HEK293 (cell line): ENCODE measurements at regions not wholly inside any gene's neighbourhood (a gene's known extent, or its start where the extent isn't known, plus 50 kb on each side); places are given as distances from the start of the nearest gene placed in this dataset.

Experiments
- CTCF ChIA-PET: fragments of 350-600 bp; formaldehyde crosslinking; extraction: SDS; loops from one replicate; lab custom pipeline; 2021; ENCODE audit warnings: antibody characterized with exemption; lab: Yijun Ruan, JAX
- POLR2A ChIA-PET: fragments of 300-600 bp; formaldehyde crosslinking; extraction: SDS; loops from one replicate; lab custom pipeline; 2020; ENCODE audit warnings: antibody characterized with exemption, inconsistent platforms; lab: Yijun Ruan, JAX
- H3K27ac ChIP-seq: fragments of 200-500 bp; sonication (Bioruptor generic); 2 replicates; pipeline ENCODE4 v1.5.1; 2014; ENCODE audit warnings: low read depth, low read length, control low read depth, inconsistent platforms; ENCODE audit errors: extremely low read depth
- H3K36me3 ChIP-seq, 2 experiments: fragments of 200-500 bp in 1 of 2; sonication (Bioruptor generic) in 1 of 2; 1 replicate in 1 of 2; 2 replicates in 1 of 2; pipeline ENCODE4 v1.5.1; 2014 to 2017; ENCODE audit warnings: inconsistent platforms in 2 of 2, low read length in 2 of 2; ENCODE audit not compliant: control insufficient read depth in 2 of 2, insufficient read depth in 1 of 2
- H3K4me1 ChIP-seq: fragments of 200-500 bp; sonication (Bioruptor generic); 2 replicates; pipeline ENCODE4 v1.5.1; 2014; ENCODE audit warnings: mild to moderate bottlenecking, low read length, inconsistent platforms; ENCODE audit not compliant: control insufficient read depth, insufficient read depth
- H3K4me3 ChIP-seq: 2 replicates; pipeline ENCODE4 v1.5.1; 2011; ENCODE audit warnings: low read depth, mild to moderate bottlenecking, control low read depth, low read length, moderate library complexity
- H3K9me3 ChIP-seq: fragments of 200-500 bp; sonication (Bioruptor generic); 2 replicates; pipeline ENCODE4 v1.5.1; 2014; ENCODE audit warnings: low read depth, low read length, inconsistent platforms; ENCODE audit not compliant: control insufficient read depth, insufficient read depth
- BCL11B ChIP-seq: fragments of 450-650 bp; formaldehyde crosslinking; IDR thresholded peaks from 2 replicates; pipeline ENCODE4 v1.5.1; 2016; ENCODE audit warnings: low read depth, missing biosample characterization, missing genetic modification characterization
- GLI4 ChIP-seq: fragments of 450-650 bp; formaldehyde crosslinking; IDR thresholded peaks from 2 replicates; pipeline ENCODE4 v1.5.1; 2016; ENCODE audit warnings: missing biosample characterization, missing genetic modification characterization
- HOXD13 ChIP-seq: sonication (generic); formaldehyde crosslinking; IDR thresholded peaks from 2 replicates; pipeline ENCODE4 v1.8.0; 2022; ENCODE audit warnings: missing genetic modification reagents, borderline replicate concordance
- KLF8 ChIP-seq: fragments of 450-650 bp; formaldehyde crosslinking; IDR thresholded peaks from 2 replicates; pipeline ENCODE4 v1.5.1; 2016; ENCODE audit warnings: missing biosample characterization, missing genetic modification characterization
- OVOL3 ChIP-seq: fragments of 450-650 bp; formaldehyde crosslinking; IDR thresholded peaks from 2 replicates; pipeline ENCODE4 v1.5.1; 2016; ENCODE audit warnings: missing biosample characterization, missing genetic modification characterization
- PATZ1 ChIP-seq: fragments of 450-650 bp; formaldehyde crosslinking; IDR thresholded peaks from 2 replicates; pipeline ENCODE4 v1.5.1; 2016; ENCODE audit warnings: missing biosample characterization, missing genetic modification characterization
- REST ChIP-seq: fragments of 450-650 bp; formaldehyde crosslinking; IDR thresholded peaks from 2 replicates; pipeline ENCODE4 v1.5.1; 2016; ENCODE audit warnings: missing biosample characterization, missing genetic modification characterization
- SP2 ChIP-seq: fragments of 450-650 bp; formaldehyde crosslinking; IDR thresholded peaks from 2 replicates; pipeline ENCODE4 v1.5.1; 2016; ENCODE audit warnings: missing biosample characterization, missing genetic modification characterization
- TSHZ1 ChIP-seq: fragments of 450-650 bp; formaldehyde crosslinking; IDR thresholded peaks from 2 replicates; pipeline ENCODE4 v1.5.1; 2016; ENCODE audit warnings: missing biosample characterization, missing genetic modification characterization, borderline replicate concordance
- ZBTB48 ChIP-seq: fragments of 450-650 bp; formaldehyde crosslinking; IDR thresholded peaks from 2 replicates; pipeline ENCODE4 v1.5.1; 2016; ENCODE audit warnings: missing biosample characterization, missing genetic modification characterization
- ZNF10 ChIP-seq: fragments of 450-650 bp; formaldehyde crosslinking; IDR thresholded peaks from 2 replicates; pipeline ENCODE4 v1.5.1; 2017; ENCODE audit warnings: missing biosample characterization, missing genetic modification characterization
- ZNF26 ChIP-seq: fragments of 450-650 bp; formaldehyde crosslinking; IDR thresholded peaks from 2 replicates; pipeline ENCODE4 v1.5.1; 2016; ENCODE audit warnings: missing biosample characterization, missing genetic modification characterization
- ZNF280C ChIP-seq: fragments of 450-650 bp; formaldehyde crosslinking; IDR thresholded peaks from 2 replicates; pipeline ENCODE4 v1.5.1; 2016; ENCODE audit warnings: missing biosample characterization, missing genetic modification characterization
- ZNF394 ChIP-seq: fragments of 450-650 bp; formaldehyde crosslinking; IDR thresholded peaks from 2 replicates; pipeline ENCODE4 v1.5.1; 2016; ENCODE audit warnings: missing biosample characterization, missing genetic modification characterization, mild to moderate bottlenecking, moderate library complexity, borderline replicate concordance
- ZNF404 ChIP-seq: fragments of 450-650 bp; formaldehyde crosslinking; IDR thresholded peaks from 2 replicates; pipeline ENCODE4 v1.5.1; 2017; ENCODE audit warnings: missing biosample characterization, missing genetic modification characterization
- ZNF426 ChIP-seq: fragments of 450-650 bp; formaldehyde crosslinking; IDR thresholded peaks from 2 replicates; pipeline ENCODE4 v1.5.1; 2017; ENCODE audit warnings: missing biosample characterization, missing genetic modification characterization, mild to moderate bottlenecking, inconsistent platforms, moderate library complexity
- ZNF501 ChIP-seq: fragments of 450-650 bp; formaldehyde crosslinking; IDR thresholded peaks from 2 replicates; pipeline ENCODE4 v1.5.1; 2016; ENCODE audit warnings: missing biosample characterization, missing genetic modification characterization
- ZNF529 ChIP-seq: fragments of 450-650 bp; formaldehyde crosslinking; IDR thresholded peaks from 2 replicates; pipeline ENCODE4 v1.5.1; 2017; ENCODE audit warnings: missing genetic modification characterization, missing biosample characterization; ENCODE audit not compliant: insufficient replicate concordance
- ZNF555 ChIP-seq: fragments of 450-650 bp; formaldehyde crosslinking; conservative IDR thresholded peaks from 2 replicates; pipeline ENCODE4 v1.5.1; 2017; ENCODE audit warnings: missing biosample characterization, mild to moderate bottlenecking, missing genetic modification characterization, inconsistent platforms
- ZNF580 ChIP-seq: fragments of 450-650 bp; formaldehyde crosslinking; IDR thresholded peaks from 2 replicates; pipeline ENCODE4 v1.5.1; 2016; ENCODE audit warnings: missing biosample characterization, missing genetic modification characterization
- ZNF658 ChIP-seq: fragments of 450-650 bp; formaldehyde crosslinking; IDR thresholded peaks from 2 replicates; pipeline ENCODE4; 2016; ENCODE audit warnings: missing biosample characterization, missing genetic modification characterization
- ZNF792 ChIP-seq: fragments of 450-650 bp; formaldehyde crosslinking; IDR thresholded peaks from 2 replicates; pipeline ENCODE4 v1.5.1; 2016; ENCODE audit warnings: missing biosample characterization, missing genetic modification characterization
- ZNF837 ChIP-seq: fragments of 450-650 bp; formaldehyde crosslinking; IDR thresholded peaks from 2 replicates; pipeline ENCODE4 v1.5.1; 2016; ENCODE audit warnings: missing biosample characterization, missing genetic modification characterization

GRCh38 chr20:22058746-22059145 lies 353.3 kb downstream of the PAX1 start:
- H3K27ac ChIP-seq, result no peak overlapping the region
- ChIA-PET POLR2A (no interaction called here), CTCF (no interaction called here)
- TF ChIP-seq ZNF529, result no peak
- no peak for TF ChIP-seq HOXD13 (CRISPR knock-in tag)
- TF ChIP-seq REST (tag by site-specific recombination), result no peak
- no peak for TF ChIP-seq ZNF658
- no peak for TF ChIP-seq KLF8 (tag by site-specific recombination)
- TF ChIP-seq ZNF501 (tag by site-specific recombination), result no peak
- no peak for TF ChIP-seq BCL11B (tag by site-specific recombination)
- TF ChIP-seq ZNF792 (tag by site-specific recombination), result no peak
- TF ChIP-seq OVOL3 (tag by site-specific recombination), result no peak
- no peak for TF ChIP-seq TSHZ1 (tag by site-specific recombination)
- H3K4me1 ChIP-seq, result no peaks in the 10 kb centered on the region
- no peaks in the 10 kb centered on the region for H3K36me3 ChIP-seq
- H3K4me3 ChIP-seq, result no peak overlapping the region
- H3K9me3 ChIP-seq, result no peaks in the 10 kb centered on the region

- Histone ChIP-seq H3K4me3 (no peak overlapping the region), H3K27ac (no peak overlapping the region), H3K36me3 (no peaks in the 10 kb centered on the region), H3K9me3 (no peaks in the 10 kb centered on the region), H3K4me1 (no peaks in the 10 kb centered on the region)
- TF ChIP-seq ZNF280C (tag by site-specific recombination) (no peak), GLI4 (tag by site-specific recombination) (no peak), PATZ1 (tag by site-specific recombination) (no peak), ZNF10 (tag by site-specific recombination) (no peak), SP2 (tag by site-specific recombination) (no peak), ZNF837 (tag by site-specific recombination) (no peak), ZNF529 (no peak), ZNF580 (no peak), ZNF555 (no peak), ZBTB48 (tag by site-specific recombination) (no peak), ZNF404 (tag by site-specific recombination) (no peak), ZNF426 (no peak), ZNF26 (no peak), ZNF394 (tag by site-specific recombination) (no peak), ZNF501 (tag by site-specific recombination) (no peak)
- POLR2A ChIA-PET, result no interaction called here
- CTCF ChIA-PET, result interaction anchor here (0.6 kb wide), 1 partner anchor 43 kb away, joined by 3 read pairs; no protein-coding TSS in a partner anchor
Measured at GRCh38 chr20:22055981-22056380, 350.5 kb downstream of the PAX1 start.
